OCI-LY7 (cell line): ENCODE measurements at regions not wholly inside any gene's neighbourhood (a gene's known extent, or its start where the extent isn't known, plus 50 kb on each side); places are given as distances from the start of the nearest gene placed in this dataset.

Experiments used
- BruUV-seq: library from RNA; stranded (reverse); fragments of 400-500 nt; replicated peaks from 2 replicates; lab custom pipeline; 2021; lab: Mats Ljungman, UMichigan
- CTCF ChIA-PET: fragments of 300-600 bp; sonication (Branson Sonifier 250); formaldehyde crosslinking; loops from one replicate; lab custom pipeline; 2022; ENCODE audit warnings: antibody characterized with exemption; ENCODE audit not compliant: unreplicated experiment; lab: Charles Lee
- POLR2A ChIA-PET: fragments of 300-600 bp; sonication (Branson Sonifier 250); formaldehyde crosslinking; loops from one replicate; lab custom pipeline; 2022; ENCODE audit warnings: antibody characterized with exemption; lab: Charles Lee
- DNase-seq: peaks from one replicate; pipeline ENCODE4 v3.0.0-alpha.2; 2015; ENCODE audit warnings: low spot score
- H2AFZ ChIP-seq: fragments of 200-600 bp; sonication (generic), shearing (Covaris generic); 2 replicates; pipeline ENCODE4 v1.6.1; 2014; ENCODE audit warnings: mild to moderate bottlenecking, antibody characterized with exemption, low read length, moderate library complexity
- H3K27ac ChIP-seq: fragments of 200-600 bp; sonication (generic); 2 replicates; pipeline ENCODE4 v1.5.1; 2014; ENCODE audit warnings: mixed run types, low read depth, mild to moderate bottlenecking, moderate library complexity, low read length, inconsistent platforms; ENCODE audit not compliant: poor library complexity, severe bottlenecking
- H3K36me3 ChIP-seq: fragments of 200-600 bp; sonication (generic); 2 replicates; pipeline ENCODE4 v1.6.1; 2014; ENCODE audit warnings: mild to moderate bottlenecking, antibody characterized with exemption, low read length, moderate library complexity, mixed read lengths; ENCODE audit not compliant: insufficient read depth
- H3K4me1 ChIP-seq: fragments of 200-600 bp; sonication (generic); 2 replicates; pipeline ENCODE4 v1.5.1; 2014; ENCODE audit warnings: mild to moderate bottlenecking, low read length; ENCODE audit not compliant: insufficient read depth, poor library complexity, severe bottlenecking
- H3K4me2 ChIP-seq: fragments of 200-600 bp; sonication (generic); 2 replicates; pipeline ENCODE4 v1.6.1; 2014; ENCODE audit warnings: mild to moderate bottlenecking, low read length
- H3K4me3 ChIP-seq: fragments of 200-600 bp; sonication (generic); 2 replicates; pipeline ENCODE4 v1.5.1; 2014; ENCODE audit warnings: mild to moderate bottlenecking, low read depth, low read length; ENCODE audit not compliant: poor library complexity, severe bottlenecking
- H3K79me2 ChIP-seq: fragments of 200-600 bp; sonication (generic); 2 replicates; pipeline ENCODE4 v1.6.1; 2016; ENCODE audit warnings: low read depth, mild to moderate bottlenecking, low read length, moderate library complexity, mixed read lengths; ENCODE audit not compliant: insufficient read depth
- H3K9me2 ChIP-seq: fragments of 200-600 bp; sonication (generic); 2 replicates; pipeline ENCODE4 v1.6.1; 2016; ENCODE audit warnings: mild to moderate bottlenecking, low read length, mixed read lengths; ENCODE audit not compliant: insufficient read depth
- H3K9me3 ChIP-seq: fragments of 200-600 bp; sonication (generic); 2 replicates; pipeline ENCODE4 v1.6.1; 2014; ENCODE audit warnings: mild to moderate bottlenecking, mixed run types, low read length, mixed read lengths
- H4K20me1 ChIP-seq: fragments of 200-600 bp; sonication (generic); 2 replicates; pipeline ENCODE4 v1.6.1; 2014; ENCODE audit warnings: mild to moderate bottlenecking, antibody characterized with exemption, low read length, moderate library complexity, mixed read lengths; ENCODE audit not compliant: insufficient read depth
- EZH2phosphoT487 ChIP-seq: fragments of 200-600 bp; sonication (generic); IDR thresholded peaks from 2 replicates; pipeline ENCODE4 v1.6.1; 2018; ENCODE audit warnings: low read depth, borderline replicate concordance, mild to moderate bottlenecking, mixed run types, antibody characterized with exemption, low read length, moderate library complexity, mixed read lengths
- intact Hi-C: fragments of 100-400 bp; cut with micrococcal nuclease; formaldehyde crosslinking; loops from one replicate; pipeline ENCODE4 v1.10.0; 2022; ENCODE audit not compliant: unreplicated experiment
- TF ChIP-seq, protein P1 (sequence below): fragments of 200-600 bp; sonication (generic); conservative IDR thresholded peaks from 2 replicates; pipeline ENCODE4 v1.5.1; 2014; ENCODE audit warnings: mild to moderate bottlenecking, antibody characterized with exemption, low read length, moderate library complexity, mixed read lengths

DNA sequence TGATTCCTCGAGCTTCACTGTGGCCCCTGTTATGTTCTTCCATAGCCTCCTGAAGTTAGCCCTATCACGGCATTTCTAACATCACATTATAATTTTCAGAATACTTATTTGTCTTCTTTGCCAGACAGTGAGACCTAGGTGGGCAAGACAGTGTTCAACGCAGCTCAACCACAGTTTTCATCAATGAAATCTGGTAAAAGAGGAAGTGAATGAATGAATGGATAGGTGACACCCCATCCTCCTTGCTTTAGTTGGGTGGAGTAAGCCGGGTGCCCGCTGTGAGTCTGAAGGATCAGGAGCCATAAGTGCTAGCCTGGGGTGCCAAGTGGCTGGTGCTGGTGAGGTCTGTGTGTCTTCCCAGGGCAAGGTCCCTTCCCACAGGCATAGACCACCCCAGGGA lies 60.2 kb upstream of the MTNR1B start:
- CTCF ChIA-PET = no interaction called here
- no peak overlapping the region for H3K27ac ChIP-seq
- no peaks in the 10 kb centered on the region for H3K9me3 ChIP-seq
- no peaks in the 10 kb centered on the region for H3K4me1 ChIP-seq
- intact Hi-C loops = no loop called here
- H3K36me3 ChIP-seq = no peaks in the 10 kb centered on the region
- no peaks in the 10 kb centered on the region for H3K79me2 ChIP-seq
- BruUV-seq = no TSS peak
- no peak overlapping the region for H3K4me3 ChIP-seq
- no peak for TF ChIP-seq EZH2phosphoT487
- TF ChIP-seq, protein P1, sequence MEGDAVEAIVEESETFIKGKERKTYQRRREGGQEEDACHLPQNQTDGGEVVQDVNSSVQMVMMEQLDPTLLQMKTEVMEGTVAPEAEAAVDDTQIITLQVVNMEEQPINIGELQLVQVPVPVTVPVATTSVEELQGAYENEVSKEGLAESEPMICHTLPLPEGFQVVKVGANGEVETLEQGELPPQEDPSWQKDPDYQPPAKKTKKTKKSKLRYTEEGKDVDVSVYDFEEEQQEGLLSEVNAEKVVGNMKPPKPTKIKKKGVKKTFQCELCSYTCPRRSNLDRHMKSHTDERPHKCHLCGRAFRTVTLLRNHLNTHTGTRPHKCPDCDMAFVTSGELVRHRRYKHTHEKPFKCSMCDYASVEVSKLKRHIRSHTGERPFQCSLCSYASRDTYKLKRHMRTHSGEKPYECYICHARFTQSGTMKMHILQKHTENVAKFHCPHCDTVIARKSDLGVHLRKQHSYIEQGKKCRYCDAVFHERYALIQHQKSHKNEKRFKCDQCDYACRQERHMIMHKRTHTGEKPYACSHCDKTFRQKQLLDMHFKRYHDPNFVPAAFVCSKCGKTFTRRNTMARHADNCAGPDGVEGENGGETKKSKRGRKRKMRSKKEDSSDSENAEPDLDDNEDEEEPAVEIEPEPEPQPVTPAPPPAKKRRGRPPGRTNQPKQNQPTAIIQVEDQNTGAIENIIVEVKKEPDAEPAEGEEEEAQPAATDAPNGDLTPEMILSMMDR = no peak
- H4K20me1 ChIP-seq = no peaks in the 10 kb centered on the region
- H3K9me2 ChIP-seq = no peaks in the 10 kb centered on the region
- no peak for DNase-seq
- H3K4me2 ChIP-seq = no peak overlapping the region
- POLR2A ChIA-PET = no interaction called here
- H2AFZ ChIP-seq = no peak overlapping the region

DNA sequence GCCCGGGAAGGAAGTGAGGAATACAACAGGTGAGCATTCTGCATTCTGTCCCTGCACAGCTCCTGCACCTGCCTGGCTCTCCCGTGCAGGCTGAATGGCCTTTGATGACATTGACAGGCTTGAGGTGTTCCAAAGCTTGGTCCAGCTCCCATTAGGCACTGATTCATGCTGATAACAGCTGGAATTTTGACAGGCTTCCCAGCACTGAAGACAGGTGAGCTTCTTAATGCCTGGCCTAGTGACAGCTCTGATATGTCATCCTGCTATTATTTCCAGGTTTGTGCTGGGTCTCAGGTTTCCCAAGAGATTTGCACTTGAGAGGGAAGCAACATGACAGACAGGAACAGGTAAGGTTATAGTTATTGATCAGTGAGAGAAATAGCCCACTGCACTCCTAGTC lies 58.0 kb upstream of the MTNR1B start:
- H3K4me1 ChIP-seq = no peaks in the 10 kb centered on the region
- no peak overlapping the region for H2AFZ ChIP-seq
- no peaks in the 10 kb centered on the region for H4K20me1 ChIP-seq
- DNase-seq = no peak
- no peaks in the 10 kb centered on the region for H3K79me2 ChIP-seq
- no peak overlapping the region for H3K4me2 ChIP-seq
- no peaks in the 10 kb centered on the region for H3K36me3 ChIP-seq
- no peaks in the 10 kb centered on the region for H3K9me2 ChIP-seq
- H3K4me3 ChIP-seq = no peak overlapping the region
- H3K27ac ChIP-seq = no peak overlapping the region
- ChIA-PET CTCF (no interaction called here), POLR2A (no interaction called here)
- BruUV-seq = no TSS peak
- intact Hi-C loops = no loop called here
- no peaks in the 10 kb centered on the region for H3K9me3 ChIP-seq
- TF ChIP-seq, protein P1 = no peak
- TF ChIP-seq EZH2phosphoT487 = no peak

DNA sequence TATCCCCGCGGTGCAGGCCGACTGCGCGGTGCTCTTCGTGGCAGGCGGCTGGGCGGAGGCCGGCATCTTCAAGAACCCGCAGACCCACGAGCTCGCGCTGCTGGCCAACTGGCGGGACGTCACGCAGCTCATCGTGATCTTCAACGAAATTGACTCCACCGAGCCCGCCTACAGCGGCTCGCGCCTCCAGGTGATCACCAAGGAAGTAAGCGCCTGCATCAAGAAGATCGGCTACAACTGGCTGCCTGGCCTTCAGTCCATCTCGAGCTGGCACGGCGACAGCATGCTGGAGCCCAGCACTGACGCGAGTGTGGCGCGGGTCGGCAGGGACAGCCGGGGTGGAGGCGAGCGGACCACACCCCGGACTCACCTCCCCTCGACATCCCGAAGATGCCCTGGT lies 53.9 kb upstream of the MTNR1B start:
- H3K9me2 ChIP-seq = no peaks in the 10 kb centered on the region
- POLR2A ChIA-PET = no interaction called here
- no peaks in the 10 kb centered on the region for H3K9me3 ChIP-seq
- no peak overlapping the region for H3K4me3 ChIP-seq
- CTCF ChIA-PET = no interaction called here
- no peaks in the 10 kb centered on the region for H4K20me1 ChIP-seq
- H3K36me3 ChIP-seq = no peaks in the 10 kb centered on the region
- H3K27ac ChIP-seq = no peak overlapping the region
- TF ChIP-seq, protein P1 = no peak
- no peak for TF ChIP-seq EZH2phosphoT487
- DNase-seq = no peak
- BruUV-seq = no TSS peak
- H3K4me2 ChIP-seq = no peak overlapping the region
- H3K4me1 ChIP-seq = no peaks in the 10 kb centered on the region
- H2AFZ ChIP-seq = no peak overlapping the region
- intact Hi-C loops = no loop called here
- H3K79me2 ChIP-seq = no peaks in the 10 kb centered on the region
